GM19025 (cell line): ENCODE measurements at regions not wholly inside any gene's neighbourhood (a gene's known extent, or its start where the extent isn't known, plus 50 kb on each side); places are given as distances from the start of the nearest gene placed in this dataset.
"Not testable (repeated sequence)": the region's sequence is repeated elsewhere in the genome, so short reads cannot be mapped to it uniquely, and the experiment has no call there.

ENCODE experiments used
- ATAC-seq: cut with Tn5 transposase; IDR thresholded peaks from one replicate; pipeline ENCODE4 v1.9.1; 2021; ENCODE audit warnings: mild to moderate bottlenecking, low read depth, moderate library complexity; ENCODE audit not compliant: unreplicated experiment

- ATAC-seq, result no peak
These were observed 905.0 kb upstream of the ATXN7L3B start for GRCh38 chr12:73632661-73633060.

- not testable (repeated sequence) for ATAC-seq
These were observed 898.2 kb upstream of the ATXN7L3B start for GRCh38 chr12:73639397-73639796.

- ATAC-seq, result no peak
These were observed 881.3 kb upstream of the ATXN7L3B start for GRCh38 chr12:73656375-73656774.

- no peak for ATAC-seq
These were observed 877.8 kb upstream of the ATXN7L3B start for GRCh38 chr12:73659802-73660201.

GRCh38 chr12:73665193-73665592 is 872.4 kb upstream of the ATXN7L3B start:
- no peak for ATAC-seq

GRCh38 chr12:73671550-73671949 is 866.1 kb upstream of the ATXN7L3B start:
- not testable (repeated sequence) for ATAC-seq

- no peak for ATAC-seq
These were observed 859.9 kb upstream of the ATXN7L3B start for GRCh38 chr12:73677520-73678291.

GRCh38 chr12:73678335-73678734 is 859.3 kb upstream of the ATXN7L3B start:
- no peak for ATAC-seq

GRCh38 chr12:73699318-73699717 is 838.3 kb upstream of the ATXN7L3B start:
- ATAC-seq, result no peak

- ATAC-seq, result no peak
These were observed 823.0 kb upstream of the ATXN7L3B start for GRCh38 chr12:73714655-73715054.

GRCh38 chr12:73716143-73716542 is 821.5 kb upstream of the ATXN7L3B start:
- not testable (repeated sequence) for ATAC-seq

- ATAC-seq, result no peak
These were observed 818.4 kb upstream of the ATXN7L3B start for GRCh38 chr12:73719223-73719622.

GRCh38 chr12:73726881-73727280 is 810.8 kb upstream of the ATXN7L3B start:
- ATAC-seq, result no peak

GRCh38 chr12:73731658-73732057 is 806.0 kb upstream of the ATXN7L3B start:
- ATAC-seq, result no peak

GRCh38 chr12:73769337-73769736 is 768.3 kb upstream of the ATXN7L3B start:
- ATAC-seq, result no peak

- no peak for ATAC-seq
These were observed 739.1 kb upstream of the ATXN7L3B start for GRCh38 chr12:73798523-73798922.

- no peak for ATAC-seq
These were observed 722.5 kb upstream of the ATXN7L3B start for GRCh38 chr12:73815072-73815645.

GRCh38 chr12:73817161-73817560 is 720.5 kb upstream of the ATXN7L3B start:
- no peak for ATAC-seq

- no peak for ATAC-seq
These were observed 703.9 kb upstream of the ATXN7L3B start for GRCh38 chr12:73833746-73834145.

GRCh38 chr12:73841963-73842362 is 695.7 kb upstream of the ATXN7L3B start:
- ATAC-seq, result no peak

GRCh38 chr12:73863546-73863945 is 674.1 kb upstream of the ATXN7L3B start:
- ATAC-seq, result no peak

- ATAC-seq, result no peak
These were observed 670.5 kb upstream of the ATXN7L3B start for GRCh38 chr12:73867147-73867546.
